Prostate gland (tissue), 1 donor: ENCODE measurements at regions not wholly inside any gene's neighbourhood (a gene's known extent, or its start where the extent isn't known, plus 50 kb on each side); places are given as distances from the start of the nearest gene placed in this dataset.
"Not testable (repeated sequence)": the region's sequence is repeated elsewhere in the genome, so short reads cannot be mapped to it uniquely, and the experiment has no call there.

Experiments
- POLR2A ChIP-seq: fragments of 450-650 bp; IDR thresholded peaks from one replicate; pipeline ENCODE4 v1.6.1; 2016; ENCODE audit warnings: antibody characterized with exemption, mild to moderate bottlenecking
- POLR2AphosphoS5 ChIP-seq: sonication (generic); formaldehyde crosslinking; IDR thresholded peaks from one replicate; pipeline ENCODE4 v1.6.1; 2017; ENCODE audit warnings: antibody characterized with exemption

GRCh38 chr1:218008296-218008695, 276.8 kb upstream of the RRP15 start:
- not testable (repeated sequence) for TF ChIP-seq POLR2AphosphoS5, POLR2A
